H1 (cell line): ENCODE measurements at regions not wholly inside any gene's neighbourhood (a gene's known extent, or its start where the extent isn't known, plus 50 kb on each side); places are given as distances from the start of the nearest gene placed in this dataset.

Experiments
- BCL11A ChIP-seq, 2 experiments: IDR thresholded peaks; one replicate each; pipeline ENCODE4 v1.6.1; 2011; ENCODE audit warnings: low read depth in 2 of 2, low read length in 2 of 2, mild to moderate bottlenecking in 2 of 2
- CHD7 ChIP-seq: fragments of 300-600 bp; sonication (generic); IDR thresholded peaks from 2 replicates; pipeline ENCODE4 v1.7.1; 2012; ENCODE audit warnings: low read length, moderate library complexity, mild to moderate bottlenecking, inconsistent platforms; ENCODE audit not compliant: insufficient replicate concordance
- CTCF ChIP-seq, 3 experiments: IDR thresholded peaks; 1 replicate in 2 of 3; 2 replicates in 1 of 3; pipeline versions ENCODE4 v1.5.1 to v1.6.1; 2011; ENCODE audit warnings: low read length in 3 of 3, mild to moderate bottlenecking in 3 of 3, inconsistent platforms in 2 of 3, low read depth in 1 of 3, moderate library complexity in 1 of 3; ENCODE audit not compliant: insufficient read depth in 1 of 3; ENCODE audit errors: control extremely low read depth in 1 of 3
- POLR2A ChIP-seq, 2 experiments: IDR thresholded peaks; 1 replicate in 1 of 2; 2 replicates in 1 of 2; pipeline ENCODE4 v1.6.1; 2011; ENCODE audit warnings: low read depth in 2 of 2, low read length in 2 of 2, mild to moderate bottlenecking in 2 of 2; ENCODE audit errors: control extremely low read depth in 1 of 2
- POLR2AphosphoS5 ChIP-seq: IDR thresholded peaks from 2 replicates; pipeline ENCODE4 v1.6.1; 2011; ENCODE audit warnings: low read depth, low read length
- RBBP5 ChIP-seq: IDR thresholded peaks from 2 replicates; pipeline ENCODE4 v1.7.1; 2012; ENCODE audit warnings: low read depth, mild to moderate bottlenecking, inconsistent platforms, low read length, moderate library complexity, borderline replicate concordance
- TAF7 ChIP-seq: optimal IDR thresholded peaks from 2 replicates; pipeline ENCODE3; 2011; ENCODE audit warnings: low read depth, mild to moderate bottlenecking, inconsistent platforms, low read length, moderate library complexity, borderline replicate concordance
- TF ChIP-seq, protein P1 (sequence below): IDR thresholded peaks from 2 replicates; pipeline ENCODE4 v1.6.1; 2012; ENCODE audit warnings: low read length, inconsistent platforms

DNA sequence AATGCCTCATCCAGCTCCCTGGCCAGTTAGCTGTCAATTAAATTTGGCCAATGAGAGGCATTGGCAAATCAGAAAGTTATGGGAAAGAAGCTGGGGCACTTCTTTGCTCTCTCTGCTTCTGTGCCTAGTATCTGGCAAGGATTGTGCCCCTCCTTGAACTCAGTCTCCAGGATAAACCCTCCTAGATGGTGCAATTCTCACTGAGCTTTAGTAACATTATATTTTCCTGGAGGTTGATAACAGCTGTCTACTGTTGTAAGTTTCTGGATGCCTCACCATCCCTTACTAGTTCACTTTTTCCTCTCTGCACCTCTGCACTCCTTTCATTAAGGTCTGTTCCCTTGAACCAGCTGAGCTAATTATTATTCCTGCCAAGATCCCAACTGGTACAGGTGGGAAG, 329.5 kb downstream of the MFSD1 start (continued):
- no peak for TF ChIP-seq CHD7
- no peak for TF ChIP-seq BCL11A (IDR thresholded peaks at IDR 0.05; ENCODE audit: low read depth in 2 of 2, low read length in 2 of 2)
- TF ChIP-seq CTCF (IDR thresholded peaks at IDR 0.05; ENCODE audit: control extremely low read depth in 1 of 3, insufficient read depth in 1 of 3, low read depth in 1 of 3, low read length in 3 of 3) = no peak
- TF ChIP-seq POLR2A (IDR thresholded peaks at IDR 0.05; ENCODE audit: control extremely low read depth in 1 of 2, low read depth in 2 of 2, low read length in 2 of 2) = no peak
- TF ChIP-seq, protein P1, sequence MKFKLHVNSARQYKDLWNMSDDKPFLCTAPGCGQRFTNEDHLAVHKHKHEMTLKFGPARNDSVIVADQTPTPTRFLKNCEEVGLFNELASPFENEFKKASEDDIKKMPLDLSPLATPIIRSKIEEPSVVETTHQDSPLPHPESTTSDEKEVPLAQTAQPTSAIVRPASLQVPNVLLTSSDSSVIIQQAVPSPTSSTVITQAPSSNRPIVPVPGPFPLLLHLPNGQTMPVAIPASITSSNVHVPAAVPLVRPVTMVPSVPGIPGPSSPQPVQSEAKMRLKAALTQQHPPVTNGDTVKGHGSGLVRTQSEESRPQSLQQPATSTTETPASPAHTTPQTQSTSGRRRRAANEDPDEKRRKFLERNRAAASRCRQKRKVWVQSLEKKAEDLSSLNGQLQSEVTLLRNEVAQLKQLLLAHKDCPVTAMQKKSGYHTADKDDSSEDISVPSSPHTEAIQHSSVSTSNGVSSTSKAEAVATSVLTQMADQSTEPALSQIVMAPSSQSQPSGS = no peak
- TF ChIP-seq TAF7 = no peak
- no peak for TF ChIP-seq RBBP5
- TF ChIP-seq POLR2AphosphoS5 = no peak
